B cell (primary cell): ENCODE measurements at regions not wholly inside any gene's neighbourhood (a gene's known extent, or its start where the extent isn't known, plus 50 kb on each side); places are given as distances from the start of the nearest gene placed in this dataset.

Experiments used
- ATAC-seq: fragments of 200-7000 bp; cut with Tn5 transposase; one replicate; pipeline ENCODE4 v1.10.0; 2021; ENCODE audit warnings: low read depth, mild to moderate bottlenecking, moderate number of reproducible peaks, moderate library complexity
- CTCF ChIA-PET: fragments of 350-600 bp; sonication (Branson Sonifier 250); formaldehyde crosslinking; loops from one replicate; lab custom pipeline; 2021; ENCODE audit warnings: antibody characterized with exemption, inconsistent platforms; lab: Charles Lee
- POLR2A ChIA-PET: fragments of 350-600 bp; sonication (Branson Sonifier 250); formaldehyde crosslinking; loops from one replicate; lab custom pipeline; 2021; ENCODE audit warnings: antibody characterized with exemption; lab: Charles Lee
- DNase-seq: peaks from one replicate; pipeline ENCODE4 v3.0.0; 2013
- H2AFZ ChIP-seq: 2 replicates; pipeline ENCODE4 v1.6.1; 2012; ENCODE audit warnings: mild to moderate bottlenecking, low read depth, low read length; ENCODE audit not compliant: insufficient read depth, poor library complexity, severe bottlenecking
- H3K27ac ChIP-seq, 2 donors: 1 replicate in 1 of 2; 2 replicates in 1 of 2; pipeline ENCODE4 v1.5.1; 2012 to 2013; ENCODE audit warnings: low read length in 2 of 2, mild to moderate bottlenecking in 2 of 2, moderate library complexity in 1 of 2
- H3K27me3 ChIP-seq, 4 experiments: fragments of 200-600 bp in 1 of 4; sonication (generic) in 1 of 4; replicated peaks in 1 of 4; 1 replicate in 2 of 4; 2 replicates in 2 of 4; pipeline versions ENCODE4 v1.6.1 to v1.7.0; 2013 to 2016; ENCODE audit warnings: low read length in 3 of 4, mild to moderate bottlenecking in 2 of 4, mixed read lengths in 1 of 4, moderate library complexity in 1 of 4; ENCODE audit not compliant: insufficient read depth in 4 of 4, control insufficient read depth in 3 of 4; ENCODE audit errors: control extremely low read depth in 1 of 4
- H3K36me3 ChIP-seq, 2 experiments: replicated peaks in 1 of 2; 1 replicate in 1 of 2; 2 replicates in 1 of 2; pipeline versions ENCODE4 v1.6.1 to v1.7.1; 2013; ENCODE audit warnings: low read length in 1 of 2; ENCODE audit not compliant: insufficient read depth in 2 of 2, control insufficient read depth in 1 of 2; ENCODE audit errors: control extremely low read depth in 1 of 2, extremely low read depth in 1 of 2
- H3K4me1 ChIP-seq, 2 donors: fragments of 200-600 bp in 1 of 2; sonication (generic) in 1 of 2; 1 replicate in 1 of 2; 2 replicates in 1 of 2; pipeline versions ENCODE4 v1.5.1 to v1.6.1; 2013 to 2017; ENCODE audit warnings: low read length in 2 of 2; ENCODE audit not compliant: control insufficient read depth in 2 of 2, insufficient read depth in 2 of 2
- H3K4me2 ChIP-seq: replicated peaks from 2 replicates; pipeline ENCODE3; 2012; ENCODE audit warnings: mild to moderate bottlenecking, low read depth, low read length; ENCODE audit not compliant: poor library complexity, severe bottlenecking
- H3K4me3 ChIP-seq, 5 experiments: fragments of 200-600 bp in 1 of 5; sonication (generic) in 1 of 5; 1 replicate in 3 of 5; 2 replicates in 2 of 5; pipeline versions ENCODE4 v1.5.1 to v1.7.0; 2011 to 2016; ENCODE audit warnings: low read length in 4 of 5, mild to moderate bottlenecking in 4 of 5, low read depth in 2 of 5, control low read depth in 1 of 5, moderate library complexity in 1 of 5; ENCODE audit not compliant: insufficient read depth in 1 of 5; ENCODE audit errors: control extremely low read depth in 1 of 5, extremely low read depth in 1 of 5
- H3K79me2 ChIP-seq: fragments of 200-600 bp; sonication (generic); one replicate; pipeline ENCODE4 v1.6.0; 2016; ENCODE audit warnings: low read length; ENCODE audit not compliant: control insufficient read depth, insufficient read depth
- H3K9ac ChIP-seq: fragments of 200-600 bp; sonication (generic); 2 replicates; pipeline ENCODE4 v1.6.1; 2017; ENCODE audit warnings: mild to moderate bottlenecking, low read length, moderate library complexity
- H3K9me3 ChIP-seq, 3 donors: one replicate each; pipeline versions ENCODE4 v1.6.1 to v1.7.1; 2013; ENCODE audit warnings: low read length in 2 of 3; ENCODE audit not compliant: control insufficient read depth in 2 of 3, insufficient read depth in 1 of 3; ENCODE audit errors: control extremely low read depth in 1 of 3
- H4K20me1 ChIP-seq: 2 replicates; pipeline ENCODE4 v1.6.0; 2012; ENCODE audit warnings: mild to moderate bottlenecking, low read length; ENCODE audit not compliant: insufficient read depth, control insufficient read depth, poor library complexity, severe bottlenecking
- H3K27ac Mint-ChIP-seq: one replicate; pipeline ENCODE4 v1.8.0; 2021; ENCODE audit warnings: mixed read lengths
- H3K27me3 Mint-ChIP-seq: one replicate; pipeline ENCODE4 v1.8.0; 2021; ENCODE audit warnings: mixed read lengths
- H3K4me1 Mint-ChIP-seq: one replicate; pipeline ENCODE4 v1.8.0; 2021; ENCODE audit warnings: mixed read lengths
- H3K4me3 Mint-ChIP-seq: one replicate; pipeline ENCODE4 v1.8.0; 2021; ENCODE audit warnings: mixed read lengths
- H3K9me3 Mint-ChIP-seq: one replicate; pipeline ENCODE4 v1.8.0; 2022; ENCODE audit warnings: mixed read lengths; ENCODE audit not compliant: insufficient read depth
- CTCF ChIP-seq: fragments of 200-600 bp; IDR thresholded peaks from one replicate; pipeline ENCODE4 v1.8.0; 2022; ENCODE audit warnings: antibody characterized with exemption, mild to moderate bottlenecking
- EZH2 ChIP-seq: IDR thresholded peaks from 2 replicates; pipeline ENCODE4 v1.6.1; 2012; ENCODE audit warnings: borderline replicate concordance, low read depth, mild to moderate bottlenecking, moderate library complexity, low read length; ENCODE audit not compliant: insufficient read depth, poor library complexity, severe bottlenecking
- WGBS: methylation state at CpG from one replicate; pipeline ENCODE4 v1.1.5; 2013; ENCODE audit warnings: missing lambda C conversion rate; ENCODE audit not compliant: insufficient coverage; 5-methylcytosine and 5-hydroxymethylcytosine counted together
- intact Hi-C: fragments of 100-400 bp; cut with micrococcal nuclease; formaldehyde crosslinking; loops from one replicate; pipeline ENCODE4 v1.10.0; 2022

DNA sequence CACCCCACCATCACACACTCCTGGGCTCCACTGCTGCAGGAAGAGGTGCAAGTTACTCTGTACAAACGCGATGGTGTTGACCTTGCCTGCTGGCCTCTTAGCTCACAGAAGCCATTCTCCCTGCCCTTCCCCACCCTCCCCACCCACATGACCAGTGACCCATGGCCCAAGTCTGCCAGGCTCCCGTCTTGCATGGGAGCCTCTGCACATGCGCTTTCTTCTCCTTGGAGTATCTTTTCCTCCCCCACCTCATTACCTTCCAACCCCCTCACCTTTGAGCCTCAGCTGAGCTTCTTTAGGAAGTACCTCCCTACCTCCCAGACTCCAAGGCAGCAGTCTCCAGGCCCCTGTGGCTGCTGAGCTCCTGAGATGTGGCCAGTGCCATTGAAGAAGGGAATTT, 337.7 kb upstream of the ZNF32 start:
- ChIA-PET POLR2A (no interaction called here), CTCF (no interaction called here)
- Histone ChIP-seq H3K9ac (no peak overlapping the region), H3K4me2 (no peak overlapping the region), H3K27me3 (no peaks in the 10 kb centered on the region), H3K4me3 (no peak overlapping the region), H3K4me1 (no peaks in the 10 kb centered on the region), H3K79me2 (no peaks in the 10 kb centered on the region), H4K20me1 (no peaks in the 10 kb centered on the region), H2AFZ (no peak overlapping the region), H3K9me3 (peaks cover 0 to 11% (median 0%) of the 10 kb centered on the region in 3 donors), H3K36me3 (no peaks in the 10 kb centered on the region), H3K27ac (no peak overlapping the region)
- ATAC-seq (no peak), DNase-seq (no peak)
- Mint-ChIP-seq H3K4me1 (no peaks in the 10 kb centered on the region), H3K27ac (no peak overlapping the region), H3K4me3 (no peak overlapping the region), H3K27me3 (no peaks in the 10 kb centered on the region), H3K9me3 (no peaks in the 10 kb centered on the region)
- no peak for TF ChIP-seq EZH2
- intact Hi-C loops = no loop called here
- WGBS = 100% methylated on average over 2 of the region's 4 CpGs

DNA sequence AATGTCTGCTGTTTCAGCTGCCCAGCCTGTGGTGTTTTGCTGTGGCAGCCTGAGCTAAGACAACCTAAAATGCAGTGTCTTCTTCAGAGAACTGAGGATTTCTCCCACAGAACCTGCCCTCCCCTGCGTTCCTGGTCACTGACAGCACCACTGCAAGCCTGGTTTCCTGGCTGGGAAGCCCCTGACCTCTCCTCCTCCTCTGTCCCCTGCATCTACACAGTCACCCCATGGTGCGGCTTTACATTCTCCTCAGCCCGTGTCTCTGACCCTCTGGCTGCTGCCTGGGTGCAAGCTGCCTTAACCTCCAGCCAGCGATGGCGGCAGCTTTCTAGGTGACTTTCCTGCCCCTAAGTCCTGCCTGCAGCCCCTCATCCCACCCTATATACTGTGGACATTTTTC, 337.3 kb upstream of the ZNF32 start:
- H3K4me1 Mint-ChIP-seq = no peaks in the 10 kb centered on the region

More for the DNA sequence above, 337.3 kb upstream of the ZNF32 start:
- Histone ChIP-seq H3K4me2 (no peak overlapping the region), H3K27me3 (no peaks in the 10 kb centered on the region), H3K79me2 (no peaks in the 10 kb centered on the region), H3K4me1 (no peaks in the 10 kb centered on the region), H3K9me3 (peaks cover 0 to 11% (median 0%) of the 10 kb centered on the region in 3 donors), H3K27ac (no peak overlapping the region), H3K36me3 (no peaks in the 10 kb centered on the region), H3K4me3 (no peak overlapping the region), H2AFZ (no peak overlapping the region), H4K20me1 (no peaks in the 10 kb centered on the region), H3K9ac (no peak overlapping the region)
- intact Hi-C loops = no loop called here
- ATAC-seq = no peak
- DNase-seq = no peak
- H3K4me3 Mint-ChIP-seq = no peak overlapping the region
- H3K27ac Mint-ChIP-seq = no peak overlapping the region
- H3K27me3 Mint-ChIP-seq = no peaks in the 10 kb centered on the region
- ChIA-PET POLR2A (no interaction called here), CTCF (no interaction called here)
- no peaks in the 10 kb centered on the region for H3K9me3 Mint-ChIP-seq
- WGBS = 88% methylated on average over 5 of the region's 5 CpGs
- TF ChIP-seq EZH2 (no peak), CTCF (no peak)
